OCI-LY3 (cell line): ENCODE measurements at regions not wholly inside any gene's neighbourhood (a gene's known extent, or its start where the extent isn't known, plus 50 kb on each side); places are given as distances from the start of the nearest gene placed in this dataset.

Experiments
- H2AFZ ChIP-seq: fragments of 200-600, 300-600 bp; shearing (Covaris generic); 2 replicates; pipeline ENCODE4 v1.6.0; 2014; ENCODE audit warnings: antibody characterized with exemption, low read depth, low read length
- H3K27ac ChIP-seq: fragments of 200-600, 300-600 bp; sonication (generic); 2 replicates; pipeline ENCODE4 v1.5.1; 2014; ENCODE audit warnings: mild to moderate bottlenecking, low read length, moderate library complexity, mixed read lengths
- H3K27me3 ChIP-seq: fragments of 200-600, 300-600 bp; sonication (generic); 2 replicates; pipeline ENCODE4 v1.6.1; 2014; ENCODE audit warnings: low read depth, low read length, mixed read lengths
- H3K36me3 ChIP-seq: fragments of 200-600, 300-600 bp; sonication (generic); replicated peaks from 2 replicates; pipeline ENCODE3; 2014; ENCODE audit warnings: low read depth, low read length, mixed read lengths
- H3K4me1 ChIP-seq: fragments of 300-600, 200-600 bp; sonication (generic); 2 replicates; pipeline ENCODE4 v1.6.1; 2014; ENCODE audit warnings: low read length, mixed read lengths
- H3K4me2 ChIP-seq: fragments of 200-600, 300-600 bp; sonication (generic); 2 replicates; pipeline ENCODE4 v1.6.1; 2014; ENCODE audit warnings: low read length, mixed read lengths
- H3K4me3 ChIP-seq: fragments of 300-600, 200-600 bp; sonication (generic); 2 replicates; pipeline ENCODE4 v1.5.1; 2014; ENCODE audit warnings: antibody characterized with exemption, mild to moderate bottlenecking, low read length, moderate library complexity
- H3K79me2 ChIP-seq: fragments of 300-600, 200-600 bp; shearing (Covaris generic); 2 replicates; pipeline ENCODE4 v1.6.1; 2014; ENCODE audit warnings: mild to moderate bottlenecking, low read length, mixed read lengths
- H3K9ac ChIP-seq: fragments of 300-600, 200-600 bp; shearing (Covaris generic); 2 replicates; pipeline ENCODE4 v1.6.0; 2014; ENCODE audit warnings: mild to moderate bottlenecking, low read length, moderate library complexity
- H3K9me3 ChIP-seq: fragments of 200-600, 300-600 bp; shearing (Covaris generic); 2 replicates; pipeline ENCODE4 v1.6.1; 2014; ENCODE audit warnings: low read length, mixed read lengths; ENCODE audit not compliant: insufficient read depth
- H4K20me1 ChIP-seq: fragments of 200-600, 300-600 bp; sonication (generic); 2 replicates; pipeline ENCODE4 v1.6.1; 2016; ENCODE audit warnings: low read length, mixed read lengths; ENCODE audit not compliant: insufficient read depth
- EZH2phosphoT487 ChIP-seq: fragments of 200-600 bp; shearing (Covaris generic); IDR thresholded peaks from 2 replicates; pipeline ENCODE4 v1.6.1; 2018; ENCODE audit warnings: antibody characterized with exemption, mixed run types, low read depth
- TF ChIP-seq, protein P1 (sequence below): fragments of 200-600, 300-600 bp; sonication (generic); IDR thresholded peaks from 2 replicates; pipeline ENCODE4 v1.5.1; 2014; ENCODE audit warnings: antibody characterized with exemption, low read length, low read depth

DNA sequence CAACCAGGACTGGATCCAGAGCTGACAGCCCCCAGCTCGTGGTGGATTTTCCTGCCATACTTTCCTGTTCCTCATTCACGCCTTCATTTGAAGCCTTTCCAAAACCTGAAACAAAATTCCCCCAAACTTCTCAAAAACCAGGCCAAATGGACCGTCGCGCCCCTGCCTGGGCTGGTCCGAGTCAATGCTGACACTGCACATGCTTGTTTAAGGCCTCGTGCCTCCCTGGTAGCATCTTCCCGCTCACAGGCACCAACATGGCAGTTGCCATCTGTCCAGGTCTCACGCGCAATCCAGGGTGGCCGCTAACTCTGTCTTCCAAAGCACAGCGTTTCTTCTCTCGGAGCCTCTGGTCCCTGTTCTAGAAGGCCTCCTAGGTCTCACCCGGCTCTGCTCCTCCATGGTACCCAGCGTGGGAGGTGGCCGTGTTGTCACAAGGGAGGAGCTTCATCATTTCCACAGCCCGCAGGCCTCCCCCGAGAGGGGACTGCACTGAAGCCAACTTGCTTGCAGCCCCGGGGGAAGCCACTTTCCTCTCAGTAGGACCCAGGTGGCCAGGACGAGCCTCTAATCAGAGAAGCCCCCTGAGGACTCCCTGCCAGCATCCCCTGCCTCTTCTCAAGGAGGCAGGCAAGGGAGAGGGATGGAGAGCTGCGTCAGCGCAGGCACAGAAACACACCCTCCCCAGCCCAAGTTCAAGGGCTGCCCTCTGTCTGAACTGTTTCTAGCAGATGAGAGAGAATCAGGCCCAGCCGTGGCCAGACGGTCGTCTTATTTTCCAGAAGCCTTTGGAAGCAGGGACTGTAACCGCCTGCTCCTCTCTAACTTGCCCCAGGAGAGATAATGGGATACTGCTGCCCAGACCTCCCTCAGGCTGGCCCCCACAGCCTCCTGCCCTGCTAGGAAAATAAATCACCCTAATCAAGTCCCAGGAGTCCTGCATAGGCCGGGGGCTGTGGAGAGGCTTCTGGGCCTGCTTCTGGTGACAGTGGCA, 152.8 kb upstream of the TLE3 start:
- no peak overlapping the region for H3K4me3 ChIP-seq
- H3K79me2 ChIP-seq = no peaks in the 10 kb centered on the region
- H3K4me2 ChIP-seq = no peak overlapping the region
- no peak overlapping the region for H2AFZ ChIP-seq
- no peak for TF ChIP-seq EZH2phosphoT487
- TF ChIP-seq, protein P1, sequence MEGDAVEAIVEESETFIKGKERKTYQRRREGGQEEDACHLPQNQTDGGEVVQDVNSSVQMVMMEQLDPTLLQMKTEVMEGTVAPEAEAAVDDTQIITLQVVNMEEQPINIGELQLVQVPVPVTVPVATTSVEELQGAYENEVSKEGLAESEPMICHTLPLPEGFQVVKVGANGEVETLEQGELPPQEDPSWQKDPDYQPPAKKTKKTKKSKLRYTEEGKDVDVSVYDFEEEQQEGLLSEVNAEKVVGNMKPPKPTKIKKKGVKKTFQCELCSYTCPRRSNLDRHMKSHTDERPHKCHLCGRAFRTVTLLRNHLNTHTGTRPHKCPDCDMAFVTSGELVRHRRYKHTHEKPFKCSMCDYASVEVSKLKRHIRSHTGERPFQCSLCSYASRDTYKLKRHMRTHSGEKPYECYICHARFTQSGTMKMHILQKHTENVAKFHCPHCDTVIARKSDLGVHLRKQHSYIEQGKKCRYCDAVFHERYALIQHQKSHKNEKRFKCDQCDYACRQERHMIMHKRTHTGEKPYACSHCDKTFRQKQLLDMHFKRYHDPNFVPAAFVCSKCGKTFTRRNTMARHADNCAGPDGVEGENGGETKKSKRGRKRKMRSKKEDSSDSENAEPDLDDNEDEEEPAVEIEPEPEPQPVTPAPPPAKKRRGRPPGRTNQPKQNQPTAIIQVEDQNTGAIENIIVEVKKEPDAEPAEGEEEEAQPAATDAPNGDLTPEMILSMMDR = no peak
- no peaks in the 10 kb centered on the region for H3K36me3 ChIP-seq
- no peaks in the 10 kb centered on the region for H3K9me3 ChIP-seq
- H3K9ac ChIP-seq = no peak overlapping the region
- no peaks in the 10 kb centered on the region for H4K20me1 ChIP-seq
- H3K4me1 ChIP-seq = peaks cover 62% of the 10 kb centered on the region
- no peak overlapping the region for H3K27ac ChIP-seq
- H3K27me3 ChIP-seq = no peaks in the 10 kb centered on the region

DNA sequence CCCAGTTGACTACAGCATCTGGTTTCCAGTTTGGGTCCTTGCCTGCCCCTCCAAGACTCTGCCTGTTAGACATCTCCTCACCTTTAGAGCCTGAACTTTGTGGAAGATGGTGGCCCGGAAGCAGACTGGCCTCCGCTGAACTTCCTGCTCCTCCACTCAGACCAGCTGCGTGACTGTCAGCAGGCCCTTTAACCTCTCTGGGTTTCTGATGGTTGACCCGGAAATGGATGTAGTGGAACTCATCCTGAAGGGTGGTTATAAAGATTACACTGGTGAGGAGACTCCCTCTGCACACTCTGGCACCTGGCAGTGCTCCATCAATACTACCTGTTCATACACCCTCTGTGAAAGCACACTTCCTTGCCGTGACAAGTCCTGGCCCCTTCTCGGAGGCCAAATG, 151.9 kb upstream of the TLE3 start:
- Histone ChIP-seq H4K20me1 (no peaks in the 10 kb centered on the region), H3K9me3 (no peaks in the 10 kb centered on the region), H3K4me1 (peaks cover 71% of the 10 kb centered on the region), H3K36me3 (no peaks in the 10 kb centered on the region), H3K27ac (no peak overlapping the region), H2AFZ (no peak overlapping the region), H3K9ac (no peak overlapping the region), H3K27me3 (no peaks in the 10 kb centered on the region), H3K79me2 (no peaks in the 10 kb centered on the region), H3K4me2 (no peak overlapping the region), H3K4me3 (no peak overlapping the region)
- TF ChIP-seq, protein P1 = no peak
- TF ChIP-seq EZH2phosphoT487 = no peak

DNA sequence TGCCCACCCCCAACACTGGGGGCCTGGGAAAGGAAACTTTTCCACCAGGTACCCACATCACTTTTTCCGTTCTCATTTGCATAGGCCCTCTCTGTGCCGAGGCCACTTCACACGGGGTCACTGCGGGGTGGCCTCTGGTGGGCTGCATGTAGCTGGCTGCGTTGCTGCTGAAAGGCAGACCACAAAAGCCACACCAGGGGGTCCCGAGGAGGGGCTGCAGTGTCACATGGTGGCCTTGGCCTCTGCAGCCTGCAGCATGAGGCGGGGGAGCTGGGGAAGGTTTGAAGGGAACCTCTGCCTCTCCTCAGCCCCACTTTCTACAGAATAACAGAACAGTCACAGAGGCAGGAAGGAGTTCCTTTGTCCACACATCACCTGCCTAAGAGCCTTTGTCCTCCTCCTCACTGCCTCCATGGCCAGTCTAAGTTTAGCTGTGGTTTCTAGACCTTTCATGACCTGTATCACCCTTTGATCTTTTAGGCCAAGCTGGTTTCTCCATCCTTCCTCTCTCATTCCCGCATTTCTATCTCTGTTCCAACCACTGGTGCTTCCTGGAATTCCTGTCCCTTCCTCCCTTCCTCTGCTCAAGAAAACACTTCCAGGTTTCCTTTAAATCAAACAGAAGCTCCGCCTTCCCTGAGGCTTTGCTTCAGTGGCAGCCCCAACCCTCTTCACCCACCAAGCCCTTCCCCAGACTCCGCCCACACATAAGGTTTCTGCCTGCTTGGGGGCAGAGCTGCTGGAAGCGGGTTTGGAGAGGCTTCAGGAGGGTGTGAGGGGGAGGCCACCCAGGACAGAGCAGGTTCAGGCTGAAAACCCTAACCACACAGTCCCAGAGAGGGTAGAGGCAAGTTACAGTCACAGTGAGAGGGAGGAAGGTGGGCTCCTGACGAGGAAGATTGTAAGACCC, 150.7 kb upstream of the TLE3 start:
- TF ChIP-seq EZH2phosphoT487 = no peak
- TF ChIP-seq, protein P1 = no peak
- no peaks in the 10 kb centered on the region for H3K36me3 ChIP-seq
- H3K79me2 ChIP-seq = no peaks in the 10 kb centered on the region
- peak overlapping the region; percentile 95 for H3K27ac ChIP-seq
- H3K27me3 ChIP-seq = no peaks in the 10 kb centered on the region
- H3K9me3 ChIP-seq = no peaks in the 10 kb centered on the region
- peak overlapping the region; percentile 55 for H3K4me2 ChIP-seq
- no peak overlapping the region for H2AFZ ChIP-seq
- H4K20me1 ChIP-seq = no peaks in the 10 kb centered on the region
- peak overlapping the region; percentile 15; the same call in 1 of the 2 replicates for H3K4me3 ChIP-seq
- peaks cover 71% of the 10 kb centered on the region for H3K4me1 ChIP-seq
- peak overlapping the region; percentile 71 for H3K9ac ChIP-seq

DNA sequence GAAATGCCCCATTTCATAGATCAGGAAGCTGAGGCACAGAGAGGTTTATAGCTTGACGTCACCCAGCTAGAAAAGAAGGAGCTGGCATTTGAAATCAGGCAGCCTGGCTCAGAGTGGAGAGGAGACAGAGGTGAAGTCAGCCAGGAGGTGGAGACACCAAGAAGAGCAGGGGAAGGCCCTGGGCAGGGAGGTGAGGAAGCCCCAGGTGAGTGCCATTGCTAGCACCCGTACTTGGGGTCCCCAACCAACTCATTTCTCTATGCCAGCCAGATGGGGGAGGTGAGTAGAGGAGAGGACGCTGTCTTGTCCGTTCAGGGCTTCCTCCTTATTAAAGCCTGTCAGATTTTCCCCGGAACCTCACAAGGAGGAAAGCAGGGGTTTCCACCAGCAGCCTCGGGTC, 149.6 kb upstream of the TLE3 start:
- Histone ChIP-seq H3K4me2 (peak overlapping the region; percentile 55), H3K4me1 (peaks cover 74% of the 10 kb centered on the region), H3K27ac (peak overlapping the region; percentile 95), H3K9ac (peak overlapping the region; percentile 71), H4K20me1 (no peaks in the 10 kb centered on the region), H2AFZ (no peak overlapping the region), H3K79me2 (no peaks in the 10 kb centered on the region), H3K9me3 (no peaks in the 10 kb centered on the region), H3K27me3 (no peaks in the 10 kb centered on the region), H3K36me3 (no peaks in the 10 kb centered on the region), H3K4me3 (peak overlapping the region; percentile 15; the same call in 1 of the 2 replicates)
- TF ChIP-seq EZH2phosphoT487 = no peak
- TF ChIP-seq, protein P1 = peak; percentile 43
